SK-N-SH treated with all-trans-retinoic acid at 6 μM for 48 hours (cell line): ENCODE measurements at regions not wholly inside any gene's neighbourhood (a gene's known extent, or its start where the extent isn't known, plus 50 kb on each side); places are given as distances from the start of the nearest gene placed in this dataset.

ENCODE experiments used
- ARNTL ChIP-seq: fragments of 450-650 bp; formaldehyde crosslinking; IDR thresholded peaks from 2 replicates; pipeline ENCODE4 v1.5.0; 2020; ENCODE audit warnings: low read depth, mild to moderate bottlenecking, moderate library complexity, borderline replicate concordance
- GLIS3 ChIP-seq: fragments of 250-450 bp; sonication (Bioruptor Pico); IDR thresholded peaks from 2 replicates; pipeline ENCODE4 v1.5.0; 2020; ENCODE audit warnings: mild to moderate bottlenecking, moderate library complexity
- ISL1 ChIP-seq: fragments of 250-450 bp; sonication (Bioruptor Pico); IDR thresholded peaks from 2 replicates; pipeline ENCODE4 v2.1.2; 2022; ENCODE audit warnings: mild to moderate bottlenecking, moderate library complexity
- PATZ1 ChIP-seq: fragments of 250-450 bp; sonication (Bioruptor Pico); IDR thresholded peaks from 2 replicates; pipeline ENCODE4 v1.8.0; 2020; ENCODE audit warnings: mild to moderate bottlenecking, moderate library complexity, borderline replicate concordance
- POU6F1 ChIP-seq: fragments of 250-450 bp; sonication (Bioruptor Pico); IDR thresholded peaks from 2 replicates; pipeline ENCODE4 v1.8.0; 2021; ENCODE audit warnings: low read depth, mild to moderate bottlenecking, moderate library complexity, borderline replicate concordance
- ZC3H10 ChIP-seq: fragments of 250-450 bp; sonication (Bioruptor Pico); IDR thresholded peaks from 2 replicates; pipeline ENCODE4 v1.5.1; 2021; ENCODE audit warnings: mild to moderate bottlenecking, moderate library complexity

GRCh38 chr20:18981962-18982539 is 168.5 kb downstream of the SCP2D1 start:
- TF ChIP-seq PATZ1 (CRISPR knock-in tag), result no peak
- TF ChIP-seq ARNTL (CRISPR knock-in tag), result no peak
- no peak for TF ChIP-seq ISL1 (CRISPR knock-in tag)
- TF ChIP-seq GLIS3 (CRISPR knock-in tag), result no peak
- no peak for TF ChIP-seq POU6F1 (CRISPR knock-in tag)
- TF ChIP-seq ZC3H10 (CRISPR knock-in tag), result no peak
